ENCODE measurements at regions not wholly inside any gene's neighbourhood (a gene's known extent, or its start where the extent isn't known, plus 50 kb on each side); places are given as distances from the start of the nearest gene placed in this dataset.
A peak's percentile ranks its signal among the peaks of the same experiment; 100 is the strongest.

DNA sequence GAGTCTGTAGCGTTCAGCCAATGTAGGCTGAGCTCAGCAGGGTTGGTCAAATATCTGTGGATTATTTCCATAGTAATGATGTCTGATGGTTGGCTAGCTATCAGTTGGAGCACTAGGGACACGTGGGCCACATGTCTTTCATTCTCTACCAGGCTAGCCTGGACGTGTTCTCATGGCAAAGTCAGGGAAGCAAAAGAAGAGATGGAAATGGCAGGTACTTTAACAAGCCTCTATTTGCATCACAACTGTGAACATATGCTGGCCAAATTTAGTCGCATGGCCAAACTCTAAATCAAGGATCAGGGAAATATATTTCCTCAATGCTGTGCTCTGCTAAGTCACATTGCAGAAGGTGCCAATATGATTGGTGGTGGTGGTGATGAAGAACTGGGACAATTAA is 371.6 kb upstream of the CHST9 start:
- CTCF ChIA-PET = interaction anchor here (2.9 kb wide), 1 partner anchor 49 kb away, joined by 7 read pairs; no protein-coding TSS in a partner anchor
- intact Hi-C loops (cut with micrococcal nuclease) = no loop called here
- Mint-ChIP-seq H3K4me3 (ENCODE audit: unreplicated experiment) (no peak overlapping the region), H3K9me3 (ENCODE audit: unreplicated experiment) (no peaks in the 10 kb centered on the region), H3K27me3 (ENCODE audit: insufficient read depth, unreplicated experiment) (no peaks in the 10 kb centered on the region), H3K4me1 (ENCODE audit: insufficient read depth, unreplicated experiment) (no peaks in the 10 kb centered on the region), H3K27ac (ENCODE audit: low read depth, unreplicated experiment) (no peak overlapping the region), H3K36me3 (ENCODE audit: insufficient read depth, unreplicated experiment) (no peaks in the 10 kb centered on the region)
- TF ChIP-seq CTCF (IDR thresholded peaks at IDR 0.05; ENCODE audit: unreplicated experiment) = no peak
- POLR2A ChIA-PET = no interaction called here
- no TSS peak for BruUV-seq (replicated peaks)
- no peak for DNase-seq (ENCODE audit: unreplicated experiment)

DNA sequence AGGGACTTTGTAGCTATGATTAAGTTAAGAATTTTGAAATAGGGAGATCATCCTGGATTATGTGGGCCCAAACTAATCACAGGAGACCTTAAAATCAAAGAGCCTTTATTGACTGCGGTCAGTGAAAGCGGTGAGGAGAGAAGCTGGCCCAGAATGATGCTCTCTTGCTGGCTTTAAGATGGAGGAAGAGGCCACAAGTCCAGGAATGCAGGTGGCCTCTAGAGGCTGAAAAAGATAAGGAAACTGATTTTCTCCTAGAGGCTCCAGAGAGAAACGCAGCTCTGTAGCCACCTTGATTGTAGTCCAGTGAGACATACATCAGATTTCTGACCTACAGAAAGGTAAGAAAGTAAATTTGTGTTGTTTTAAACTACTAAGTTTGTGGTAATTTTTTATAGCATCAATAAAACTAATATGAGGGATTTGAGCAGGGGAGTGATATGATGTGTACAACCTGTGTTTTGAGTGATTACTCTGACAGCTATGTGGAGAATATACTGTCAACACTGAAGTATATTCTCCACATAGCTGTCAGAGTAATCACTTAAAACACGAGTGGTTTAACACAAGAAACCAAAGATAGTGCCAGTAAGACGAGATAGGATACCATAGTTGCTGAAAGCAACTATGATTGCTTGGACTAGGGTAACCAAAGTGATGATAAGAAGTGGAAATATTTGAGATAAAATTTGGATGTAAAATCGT is 364.4 kb upstream of the CHST9 start:
- peaks cover 11% of the 10 kb centered on the region for H3K9me3 Mint-ChIP-seq (ENCODE audit: unreplicated experiment)
- no peak for TF ChIP-seq CTCF (IDR thresholded peaks at IDR 0.05; ENCODE audit: unreplicated experiment)
- H3K27ac Mint-ChIP-seq (ENCODE audit: low read depth, unreplicated experiment) = no peak overlapping the region
- POLR2A ChIA-PET = no interaction called here
- H3K4me3 Mint-ChIP-seq (ENCODE audit: unreplicated experiment) = no peak overlapping the region
- no peaks in the 10 kb centered on the region for H3K36me3 Mint-ChIP-seq (ENCODE audit: insufficient read depth, unreplicated experiment)
- no peak for DNase-seq (ENCODE audit: unreplicated experiment)
- no peaks in the 10 kb centered on the region for H3K27me3 Mint-ChIP-seq (ENCODE audit: insufficient read depth, unreplicated experiment)
- no peaks in the 10 kb centered on the region for H3K4me1 Mint-ChIP-seq (ENCODE audit: insufficient read depth, unreplicated experiment)
- CTCF ChIA-PET = interaction anchor here (0.6 to 1.6 kb wide), 5 partner anchors 12 to 1165 kb away, joined by 3 to 5 read pairs (median 3); no protein-coding TSS in a partner anchor
- no TSS peak for BruUV-seq (replicated peaks)
- intact Hi-C loops (cut with micrococcal nuclease) = no loop called here

DNA sequence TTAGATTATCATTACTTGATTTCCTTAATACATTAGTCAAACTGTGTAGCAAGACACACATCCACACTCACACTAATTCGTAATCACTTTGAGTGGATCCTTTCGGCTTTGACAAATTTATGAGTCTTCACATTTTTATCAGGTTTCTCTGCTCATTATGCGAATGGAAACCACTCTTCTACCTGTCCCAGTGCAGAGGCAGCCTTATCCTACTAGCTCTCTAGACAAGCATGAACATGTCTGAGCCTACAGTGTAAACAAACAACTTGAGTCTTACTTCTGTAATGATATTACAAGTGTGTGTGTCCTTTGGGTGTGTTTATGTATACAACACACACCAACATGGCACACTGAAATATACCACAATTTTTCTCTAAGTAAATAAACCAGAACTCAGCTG is 361.9 kb upstream of the CHST9 start:
- Mint-ChIP-seq H3K9me3 (ENCODE audit: unreplicated experiment) (peaks cover 11% of the 10 kb centered on the region), H3K36me3 (ENCODE audit: insufficient read depth, unreplicated experiment) (no peaks in the 10 kb centered on the region), H3K27me3 (ENCODE audit: insufficient read depth, unreplicated experiment) (no peaks in the 10 kb centered on the region), H3K4me1 (ENCODE audit: insufficient read depth, unreplicated experiment) (no peaks in the 10 kb centered on the region), H3K27ac (ENCODE audit: low read depth, unreplicated experiment) (peak overlapping the region; percentile 43), H3K4me3 (ENCODE audit: unreplicated experiment) (no peak overlapping the region)
- BruUV-seq (replicated peaks) = no TSS peak
- intact Hi-C loops (cut with micrococcal nuclease) = no loop called here
- TF ChIP-seq CTCF (IDR thresholded peaks at IDR 0.05; ENCODE audit: unreplicated experiment) = no peak
- ChIA-PET CTCF (interaction anchor here (0.8 to 1.0 kb wide), 2 partner anchors 20 to 1184 kb away, joined by 3 to 4 read pairs; no protein-coding TSS in a partner anchor), POLR2A (interaction anchor here (0.8 kb wide), 1 partner anchor 9 kb away, joined by 3 read pairs; no protein-coding TSS in a partner anchor)
- DNase-seq (ENCODE audit: unreplicated experiment) = peak; percentile 24

DNA sequence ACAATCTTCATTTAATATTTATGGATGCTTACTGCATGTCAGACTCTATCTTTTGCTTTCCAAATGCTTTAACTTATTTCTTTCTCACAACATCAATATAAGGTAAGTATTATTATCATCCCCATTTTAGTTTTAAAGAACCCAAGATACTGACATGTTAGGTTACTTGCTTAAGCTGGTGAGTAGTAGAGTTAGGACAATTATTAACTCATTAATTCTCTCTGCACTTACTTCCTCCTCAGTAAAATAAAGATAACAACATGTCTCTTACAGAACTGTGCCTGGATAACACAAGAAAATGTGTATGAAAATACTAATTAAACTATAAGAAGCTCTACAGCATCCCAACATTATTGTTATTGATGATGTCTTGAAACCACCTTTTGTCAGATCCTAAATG is 359.1 kb upstream of the CHST9 start:
- no peak overlapping the region for H3K27ac Mint-ChIP-seq (ENCODE audit: low read depth, unreplicated experiment)

More for the DNA sequence above, 359.1 kb upstream of the CHST9 start:
- no peak for DNase-seq (ENCODE audit: unreplicated experiment)
- TF ChIP-seq CTCF (IDR thresholded peaks at IDR 0.05; ENCODE audit: unreplicated experiment) = no peak
- Mint-ChIP-seq H3K4me3 (ENCODE audit: unreplicated experiment) (no peak overlapping the region), H3K9me3 (ENCODE audit: unreplicated experiment) (peaks cover 7% of the 10 kb centered on the region), H3K4me1 (ENCODE audit: insufficient read depth, unreplicated experiment) (no peaks in the 10 kb centered on the region), H3K36me3 (ENCODE audit: insufficient read depth, unreplicated experiment) (no peaks in the 10 kb centered on the region), H3K27me3 (ENCODE audit: insufficient read depth, unreplicated experiment) (peaks cover 3% of the 10 kb centered on the region)
- POLR2A ChIA-PET = no interaction called here
- intact Hi-C loops (cut with micrococcal nuclease) = no loop called here
- CTCF ChIA-PET = interaction anchor here (0.6 to 1.3 kb wide), 2 partner anchors 15 to 63 kb away, joined by 3 to 6 read pairs; no protein-coding TSS in a partner anchor
- BruUV-seq (replicated peaks) = no TSS peak

Measured in MCF 10A (cell line).